Gastroesophageal sphincter (tissue), 3 donors: ENCODE measurements at regions not wholly inside any gene's neighbourhood (a gene's known extent, or its start where the extent isn't known, plus 50 kb on each side); places are given as distances from the start of the nearest gene placed in this dataset.

Source experiments
- EP300 ChIP-seq: sonication (generic); formaldehyde crosslinking; IDR thresholded peaks from one replicate; pipeline ENCODE4 v1.6.1; 2017; ENCODE audit warnings: antibody characterized with exemption, mild to moderate bottlenecking
- POLR2A ChIP-seq, 2 donors: fragments of 450-650 bp; IDR thresholded peaks; one replicate each; pipeline ENCODE4 v1.6.1; 2017; ENCODE audit warnings: antibody characterized with exemption in 2 of 2, mild to moderate bottlenecking in 2 of 2, moderate library complexity in 1 of 2
- POLR2AphosphoS5 ChIP-seq: sonication (generic); formaldehyde crosslinking; IDR thresholded peaks from one replicate; pipeline ENCODE4 v1.6.1; 2017; ENCODE audit warnings: antibody characterized with exemption
- TF ChIP-seq, protein P1 (sequence below), 4 experiments: fragments of 200-600 bp in 2 of 4; fragments of 450-650 bp in 2 of 4; sonication (generic) in 1 of 4; IDR thresholded peaks; one replicate each; pipeline ENCODE4 v1.5.1; 2017 to 2019; ENCODE audit warnings: antibody characterized with exemption in 4 of 4, mild to moderate bottlenecking in 2 of 4, moderate library complexity in 2 of 4

DNA sequence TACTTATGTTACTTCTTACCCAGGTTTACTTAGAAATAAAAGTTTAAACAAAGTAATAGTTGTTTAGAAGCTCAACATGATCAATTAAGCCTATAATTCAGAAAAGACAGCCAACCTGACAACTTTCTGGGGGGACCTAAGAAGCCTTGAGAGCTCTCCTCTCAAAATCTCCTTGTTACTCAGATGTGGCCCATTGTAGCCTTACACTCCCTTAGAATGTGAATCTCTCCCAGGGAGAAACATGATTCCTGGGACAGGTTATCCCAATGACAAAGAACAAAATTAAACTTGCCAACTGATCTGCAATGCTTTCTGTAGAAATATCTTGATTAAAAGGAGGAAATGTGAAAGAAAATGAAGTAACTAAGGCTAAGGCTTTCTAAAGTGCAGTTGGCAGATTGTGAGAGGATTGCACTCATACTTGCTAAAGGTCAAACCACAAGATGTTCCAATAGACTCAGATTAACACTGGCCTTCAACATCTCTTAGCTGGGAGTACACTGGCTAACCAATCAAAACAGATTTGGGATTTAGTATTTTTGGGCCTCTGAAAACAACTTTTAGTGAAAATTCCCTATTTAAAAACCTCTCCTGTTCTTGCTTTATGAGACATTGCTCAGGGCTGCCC, 72.3 kb upstream of the TMX1 start:
- TF ChIP-seq, protein P1, sequence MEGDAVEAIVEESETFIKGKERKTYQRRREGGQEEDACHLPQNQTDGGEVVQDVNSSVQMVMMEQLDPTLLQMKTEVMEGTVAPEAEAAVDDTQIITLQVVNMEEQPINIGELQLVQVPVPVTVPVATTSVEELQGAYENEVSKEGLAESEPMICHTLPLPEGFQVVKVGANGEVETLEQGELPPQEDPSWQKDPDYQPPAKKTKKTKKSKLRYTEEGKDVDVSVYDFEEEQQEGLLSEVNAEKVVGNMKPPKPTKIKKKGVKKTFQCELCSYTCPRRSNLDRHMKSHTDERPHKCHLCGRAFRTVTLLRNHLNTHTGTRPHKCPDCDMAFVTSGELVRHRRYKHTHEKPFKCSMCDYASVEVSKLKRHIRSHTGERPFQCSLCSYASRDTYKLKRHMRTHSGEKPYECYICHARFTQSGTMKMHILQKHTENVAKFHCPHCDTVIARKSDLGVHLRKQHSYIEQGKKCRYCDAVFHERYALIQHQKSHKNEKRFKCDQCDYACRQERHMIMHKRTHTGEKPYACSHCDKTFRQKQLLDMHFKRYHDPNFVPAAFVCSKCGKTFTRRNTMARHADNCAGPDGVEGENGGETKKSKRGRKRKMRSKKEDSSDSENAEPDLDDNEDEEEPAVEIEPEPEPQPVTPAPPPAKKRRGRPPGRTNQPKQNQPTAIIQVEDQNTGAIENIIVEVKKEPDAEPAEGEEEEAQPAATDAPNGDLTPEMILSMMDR (IDR thresholded peaks at IDR 0.05): no peak
- no peak for TF ChIP-seq POLR2A (IDR thresholded peaks at IDR 0.05)
- peak; percentile 59 for TF ChIP-seq POLR2AphosphoS5
- no peak for TF ChIP-seq EP300
